HAP-1 (cell line): ENCODE measurements at regions not wholly inside any gene's neighbourhood (a gene's known extent, or its start where the extent isn't known, plus 50 kb on each side); places are given as distances from the start of the nearest gene placed in this dataset.
"Not testable (repeated sequence)": the region's sequence is repeated elsewhere in the genome, so short reads cannot be mapped to it uniquely, and the experiment has no call there.

Source experiments
- DNase-seq, 2 experiments: peaks; one replicate each; pipeline ENCODE4 v3.0.0-alpha.2; 2016 to 2020; ENCODE audit warnings: low spot score in 2 of 2
- H3K27me3 ChIP-seq: fragments of 250-450 bp; sonication (Bioruptor Pico); 2 replicates; pipeline ENCODE4 v1.5.1; 2020; ENCODE audit warnings: low read depth, mild to moderate bottlenecking, moderate library complexity
- H3K36me3 ChIP-seq: fragments of 250-450 bp; sonication (Bioruptor Pico); replicated peaks from 2 replicates; pipeline ENCODE4 v1.5.1; 2020; ENCODE audit warnings: mild to moderate bottlenecking
- H3K4me1 ChIP-seq: fragments of 250-450 bp; sonication (Bioruptor Pico); 2 replicates; pipeline ENCODE4 v1.5.1; 2020; ENCODE audit warnings: mild to moderate bottlenecking
- H3K4me3 ChIP-seq: fragments of 250-450 bp; sonication (Bioruptor Pico); 2 replicates; pipeline ENCODE4 v1.5.1; 2020; ENCODE audit warnings: mild to moderate bottlenecking, moderate library complexity
- H3K9me3 ChIP-seq: fragments of 250-450 bp; sonication (Bioruptor Pico); 2 replicates; pipeline ENCODE4 v1.5.1; 2020; ENCODE audit warnings: mild to moderate bottlenecking, moderate library complexity
- in situ Hi-C: fragments of 300-500 bp; cut with MboI; formaldehyde crosslinking; loops from 3 replicates; pipeline ENCODE4 v1.14.3; 2020; ENCODE audit warnings: low sequenced_read_pairs, inconsistent platforms, mixed read lengths

- H3K4me3 ChIP-seq = no peak overlapping the region
Measured at GRCh38 chr2:53173698-53174455, 593.7 kb upstream of the CHAC2 start.

GRCh38 chr2:53173091-53173490 is 594.5 kb upstream of the CHAC2 start:
- no peaks in the 10 kb centered on the region for H3K36me3 ChIP-seq
- H3K4me3 ChIP-seq = no peak overlapping the region
- H3K9me3 ChIP-seq = no peaks in the 10 kb centered on the region
- no peaks in the 10 kb centered on the region for H3K4me1 ChIP-seq
- H3K27me3 ChIP-seq = no peaks in the 10 kb centered on the region
- DNase-seq = no peak
- in situ Hi-C loops = no loop called here

More at GRCh38 chr2:53173698-53174455, 593.7 kb upstream of the CHAC2 start:
- in situ Hi-C loops = no loop called here
- no peak for DNase-seq
- no peaks in the 10 kb centered on the region for H3K9me3 ChIP-seq
- no peaks in the 10 kb centered on the region for H3K36me3 ChIP-seq
- H3K27me3 ChIP-seq = no peaks in the 10 kb centered on the region
- H3K4me1 ChIP-seq = no peaks in the 10 kb centered on the region

GRCh38 chr2:53170466-53170865 is 597.1 kb upstream of the CHAC2 start:
- no peak overlapping the region for H3K4me3 ChIP-seq
- no peak for DNase-seq
- in situ Hi-C loops = no loop called here
- no peaks in the 10 kb centered on the region for H3K9me3 ChIP-seq
- H3K27me3 ChIP-seq = no peaks in the 10 kb centered on the region
- no peaks in the 10 kb centered on the region for H3K4me1 ChIP-seq
- no peaks in the 10 kb centered on the region for H3K36me3 ChIP-seq

- in situ Hi-C loops = no loop called here
- Histone ChIP-seq H3K36me3 (no peaks in the 10 kb centered on the region), H3K27me3 (no peaks in the 10 kb centered on the region), H3K4me3 (no peak overlapping the region), H3K9me3 (no peaks in the 10 kb centered on the region), H3K4me1 (no peaks in the 10 kb centered on the region)
- DNase-seq = no peak
Measured at GRCh38 chr2:53167227-53167626, 600.4 kb upstream of the CHAC2 start.

- no peaks in the 10 kb centered on the region for H3K9me3 ChIP-seq
- H3K4me1 ChIP-seq = no peaks in the 10 kb centered on the region; the same call in 1 of the 2 replicates
- H3K36me3 ChIP-seq = no peaks in the 10 kb centered on the region
- no peaks in the 10 kb centered on the region for H3K27me3 ChIP-seq
- no peak for DNase-seq
- in situ Hi-C loops = no loop called here
- no peak overlapping the region for H3K4me3 ChIP-seq
Measured at GRCh38 chr2:53150146-53150545, 617.5 kb upstream of the CHAC2 start.

- in situ Hi-C loops = no loop called here
- Histone ChIP-seq H3K4me3 (no peak overlapping the region), H3K36me3 (no peaks in the 10 kb centered on the region), H3K9me3 (no peaks in the 10 kb centered on the region), H3K4me1 (no peaks in the 10 kb centered on the region; the same call in 1 of the 2 replicates), H3K27me3 (no peaks in the 10 kb centered on the region)
- no peak for DNase-seq
Measured at GRCh38 chr2:53148221-53148620, 619.4 kb upstream of the CHAC2 start.

GRCh38 chr2:53131416-53131815 is 636.2 kb upstream of the CHAC2 start:
- in situ Hi-C loops = no loop called here
- H3K4me3 ChIP-seq = no peak overlapping the region
- no peaks in the 10 kb centered on the region for H3K36me3 ChIP-seq
- H3K9me3 ChIP-seq = no peaks in the 10 kb centered on the region
- no peaks in the 10 kb centered on the region for H3K27me3 ChIP-seq
- DNase-seq = no peak
- 0 out of 2 replicates have a peak, but pooled peaks cover 4% of the 10 kb centered on the region for H3K4me1 ChIP-seq

GRCh38 chr2:53130441-53130943 is 637.1 kb upstream of the CHAC2 start:
- Histone ChIP-seq H3K4me3 (no peak overlapping the region), H3K4me1 (0 out of 2 replicates have a peak, but pooled peaks cover 4% of the 10 kb centered on the region), H3K36me3 (no peaks in the 10 kb centered on the region), H3K9me3 (no peaks in the 10 kb centered on the region), H3K27me3 (no peaks in the 10 kb centered on the region)
- no peak for DNase-seq
- in situ Hi-C loops = no loop called here

- H3K4me3 ChIP-seq = no peak overlapping the region
- no peaks in the 10 kb centered on the region for H3K27me3 ChIP-seq
- 0 out of 2 replicates have a peak, but pooled peaks cover 4% of the 10 kb centered on the region for H3K4me1 ChIP-seq
- H3K9me3 ChIP-seq = no peaks in the 10 kb centered on the region
- in situ Hi-C loops = no loop called here
- no peak for DNase-seq
- no peaks in the 10 kb centered on the region for H3K36me3 ChIP-seq
Measured at GRCh38 chr2:53129851-53130250, 637.8 kb upstream of the CHAC2 start.

GRCh38 chr2:53127061-53127650 is 640.4 kb upstream of the CHAC2 start:
- Histone ChIP-seq H3K27me3 (no peaks in the 10 kb centered on the region), H3K36me3 (no peaks in the 10 kb centered on the region), H3K9me3 (no peaks in the 10 kb centered on the region), H3K4me3 (no peak overlapping the region), H3K4me1 (no peaks in the 10 kb centered on the region)
- in situ Hi-C loops = no loop called here
- no peak for DNase-seq

GRCh38 chr2:53114991-53115390 is 652.6 kb upstream of the CHAC2 start:
- DNase-seq = no peak
- Histone ChIP-seq H3K27me3 (no peaks in the 10 kb centered on the region), H3K9me3 (no peaks in the 10 kb centered on the region), H3K36me3 (no peaks in the 10 kb centered on the region), H3K4me1 (peaks cover 5% of the 10 kb centered on the region; the same call in 1 of the 2 replicates), H3K4me3 (no peak overlapping the region)
- in situ Hi-C loops = no loop called here

GRCh38 chr2:53114582-53114981 is 653.0 kb upstream of the CHAC2 start:
- Histone ChIP-seq H3K4me3 (no peak overlapping the region), H3K9me3 (no peaks in the 10 kb centered on the region), H3K4me1 (peaks cover 5% of the 10 kb centered on the region; the same call in 1 of the 2 replicates), H3K36me3 (no peaks in the 10 kb centered on the region), H3K27me3 (no peaks in the 10 kb centered on the region)
- no peak for DNase-seq
- in situ Hi-C loops = no loop called here

- in situ Hi-C loops, H3K27me3 ChIP-seq, H3K9me3 ChIP-seq, H3K4me1 ChIP-seq, DNase-seq, H3K4me3 ChIP-seq, H3K36me3 ChIP-seq: not testable (repeated sequence)
Measured at GRCh38 chr2:53112408-53112807, 655.2 kb upstream of the CHAC2 start.

GRCh38 chr2:53111406-53111805 is 656.2 kb upstream of the CHAC2 start:
- Histone ChIP-seq H3K36me3 (no peaks in the 10 kb centered on the region), H3K27me3 (no peaks in the 10 kb centered on the region), H3K4me3 (no peak overlapping the region), H3K9me3 (no peaks in the 10 kb centered on the region), H3K4me1 (peaks cover 5% of the 10 kb centered on the region; the same call in 1 of the 2 replicates)
- no peak for DNase-seq
- in situ Hi-C loops = no loop called here
